NAMALWA (cell line): ENCODE measurements at regions not wholly inside any gene's neighbourhood (a gene's known extent, or its start where the extent isn't known, plus 50 kb on each side); places are given as distances from the start of the nearest gene placed in this dataset.

Source experiments
- DNase-seq: peaks from one replicate; pipeline ENCODE4 v3.0.0-alpha.2; 2015; ENCODE audit warnings: low spot score

DNA sequence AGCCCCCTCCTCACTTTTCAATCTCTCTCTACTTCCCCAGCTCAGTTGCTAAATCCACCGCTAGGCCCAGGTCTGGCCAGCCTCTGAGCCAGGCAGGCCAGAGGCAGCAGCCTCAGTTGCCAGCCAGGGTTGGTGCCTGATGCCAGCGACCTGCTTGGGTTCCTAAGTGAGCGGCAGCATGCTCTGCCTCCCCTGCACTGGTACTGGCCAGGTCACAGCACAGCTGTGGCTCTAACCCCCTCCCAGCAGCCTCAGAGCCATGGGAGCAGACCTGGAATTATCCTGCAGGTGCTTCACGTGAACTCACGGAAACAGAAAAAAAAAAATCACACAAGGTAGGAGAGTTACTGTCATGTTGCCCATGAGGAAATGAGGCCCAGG lies 82.5 kb upstream of the ATF3 start:
- DNase-seq: no peak

DNA sequence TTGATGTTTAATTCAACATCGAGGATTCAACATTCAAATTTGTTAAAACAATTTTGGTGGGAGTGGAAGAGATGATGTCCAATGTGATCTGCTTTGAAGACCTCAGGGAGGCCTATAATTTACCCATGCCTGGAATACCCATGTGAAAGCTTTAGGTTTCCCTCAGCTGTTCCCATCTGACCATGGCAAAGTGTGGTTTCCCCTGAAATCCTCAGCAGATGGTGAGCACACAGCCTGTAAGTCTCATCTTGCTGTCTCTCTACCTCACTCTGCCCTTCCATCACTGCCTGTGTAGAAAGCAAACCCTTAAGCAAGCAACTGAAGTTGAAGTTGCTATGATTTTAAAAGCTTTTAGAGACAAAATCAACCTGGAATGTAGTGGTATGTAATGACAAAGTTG lies 80.1 kb upstream of the ATF3 start:
- no peak for DNase-seq

DNA sequence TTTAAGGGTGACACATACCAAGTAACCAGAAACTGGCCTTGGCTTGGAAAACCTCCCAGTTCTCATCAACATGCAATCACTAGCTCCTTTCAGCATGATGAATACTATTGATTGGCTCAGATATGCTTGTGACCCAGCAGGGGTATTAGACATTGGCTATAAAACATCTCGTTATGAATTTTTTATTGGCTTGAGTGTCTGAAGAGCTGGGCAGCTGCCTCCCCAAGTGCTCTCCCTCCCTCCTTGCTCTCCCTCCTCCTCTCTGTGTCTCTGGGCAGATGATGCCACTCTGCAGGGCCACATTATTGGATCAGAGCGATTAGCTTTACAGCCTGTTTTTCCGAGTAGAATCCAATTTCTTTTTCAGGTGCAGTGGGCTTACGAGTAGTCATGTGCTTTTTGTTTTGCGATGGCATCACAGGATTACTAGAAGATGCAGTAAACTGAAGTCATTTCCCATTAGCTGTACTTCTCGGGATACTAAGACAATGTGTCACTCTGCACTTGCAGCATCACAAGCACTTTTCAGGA lies 79.3 kb upstream of the ATF3 start:
- DNase-seq: no peak

- DNase-seq: no peak
These were observed 77.3 kb upstream of the ATF3 start for GRCh38 chr1:212531267-212531666.

GRCh38 chr1:212531796-212532195 lies 76.8 kb upstream of the ATF3 start:
- no peak for DNase-seq

DNA sequence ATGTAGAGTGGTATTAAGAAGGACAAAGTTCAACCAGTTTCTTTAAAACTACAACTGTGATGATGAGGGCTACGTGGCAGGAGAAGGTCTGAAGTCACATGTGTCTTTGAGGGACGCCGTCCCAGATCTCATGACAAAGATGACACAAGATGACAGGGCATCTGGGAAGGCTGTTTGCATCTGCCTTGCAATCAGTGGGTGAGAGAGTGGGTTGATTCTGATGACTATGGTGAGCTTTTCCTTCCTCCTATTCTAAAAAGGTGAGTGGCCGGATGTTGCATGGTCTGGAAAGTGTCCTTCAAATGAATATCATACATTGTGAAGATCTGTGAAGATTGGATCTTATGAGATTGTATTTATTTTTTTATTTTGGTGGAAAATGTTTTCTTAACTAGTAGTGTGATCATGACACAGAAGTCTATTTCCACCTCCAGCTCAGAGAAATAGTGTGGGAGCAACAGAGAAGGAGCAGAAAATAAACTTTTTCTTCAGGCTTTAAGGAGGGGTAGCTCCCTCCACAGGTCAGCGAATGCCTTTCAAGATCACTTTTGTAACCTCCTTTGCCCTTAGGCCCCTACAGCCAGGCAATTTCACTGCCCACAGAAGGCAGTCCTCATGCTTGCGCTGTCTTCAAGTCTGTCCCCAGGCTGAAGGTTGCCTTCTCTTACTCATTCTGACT lies 76.0 kb upstream of the ATF3 start:
- no peak for DNase-seq

DNA sequence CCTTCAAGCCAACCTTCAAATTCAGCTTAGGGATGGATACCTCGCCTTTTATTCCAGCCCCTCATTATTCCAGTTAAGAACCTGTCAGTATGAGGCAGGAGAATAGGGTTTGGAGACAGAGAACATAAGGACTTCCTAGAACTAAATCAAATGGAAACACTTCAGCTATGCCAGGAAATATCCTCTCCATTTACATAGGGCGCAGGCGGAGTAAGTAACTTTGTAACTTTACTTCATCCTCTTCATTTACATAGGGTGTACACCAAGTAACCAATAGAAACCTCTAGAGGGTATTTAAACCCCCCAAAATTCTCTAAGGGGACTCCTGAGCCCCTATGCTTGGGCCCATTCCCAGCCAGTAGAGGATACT lies 75.4 kb upstream of the ATF3 start:
- DNase-seq: no peak

DNA sequence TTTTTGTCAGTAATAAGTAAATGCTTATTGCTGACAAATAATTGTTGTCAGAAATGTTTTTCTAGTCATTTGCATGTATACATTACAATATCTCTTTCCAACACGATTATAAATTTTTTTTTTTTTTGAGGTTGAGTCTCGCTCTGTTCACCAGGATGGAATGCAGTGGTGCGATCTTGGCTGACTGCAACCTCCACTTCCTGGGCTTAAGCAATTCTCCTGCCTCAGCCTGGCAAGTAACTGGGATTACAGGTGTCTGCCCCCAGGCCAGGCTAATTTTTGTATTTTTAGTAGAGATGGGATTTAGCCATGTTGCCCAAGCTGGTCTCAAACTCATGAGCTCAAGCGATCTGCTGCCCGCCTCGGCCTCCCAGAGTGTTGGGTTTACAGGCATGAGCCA lies 72.0 kb upstream of the ATF3 start:
- no peak for DNase-seq

DNA sequence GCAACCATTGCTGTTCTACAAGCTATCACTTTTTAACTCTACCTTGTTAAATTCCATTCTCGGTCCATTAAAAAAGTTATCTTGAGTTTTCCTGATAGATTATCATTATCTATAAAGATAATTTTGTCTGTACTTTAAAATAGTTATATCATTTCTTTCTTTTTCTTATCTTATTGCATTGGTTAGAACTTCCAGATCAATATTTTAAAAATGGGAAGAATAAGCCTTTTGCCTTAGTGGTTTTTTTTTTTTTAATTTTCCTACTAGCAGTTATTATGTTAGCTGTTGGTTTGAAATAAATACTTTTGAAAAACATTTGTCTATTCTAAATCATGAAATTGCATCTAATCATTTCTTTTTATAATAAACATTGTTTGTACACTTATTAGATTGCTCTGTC lies 71.0 kb upstream of the ATF3 start:
- no peak for DNase-seq

- DNase-seq: no peak
These were observed 68.7 kb upstream of the ATF3 start for GRCh38 chr1:212539737-212540430.

DNA sequence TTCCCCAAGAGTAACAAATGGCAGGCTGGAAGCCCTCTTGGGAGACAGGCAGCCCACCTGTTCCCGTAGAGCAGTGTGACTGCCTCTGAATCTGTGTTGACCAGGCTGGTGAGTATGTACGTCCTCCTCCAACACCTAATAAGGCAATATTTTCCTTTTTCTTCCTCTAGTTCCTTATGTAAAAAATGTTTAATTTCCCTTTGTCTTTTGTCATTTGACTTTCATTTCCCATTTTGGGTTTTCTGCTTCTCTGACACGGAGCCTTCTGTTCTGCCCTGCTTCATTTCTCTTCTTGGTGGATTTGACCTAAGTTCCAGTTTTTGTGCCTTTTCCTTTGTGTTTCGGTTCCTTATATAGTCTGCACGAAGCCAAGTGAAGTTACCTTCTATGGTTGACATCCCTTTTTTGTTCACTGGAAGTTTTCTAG lies 65.8 kb upstream of the ATF3 start:
- DNase-seq: no peak

- DNase-seq: no peak
These were observed 64.5 kb upstream of the ATF3 start for GRCh38 chr1:212544110-212544509.

GRCh38 chr1:212545941-212546635 lies 62.5 kb upstream of the ATF3 start:
- DNase-seq: no peak

- DNase-seq: no peak
These were observed 59.0 kb upstream of the ATF3 start for GRCh38 chr1:212549503-212550017.

GRCh38 chr1:212551929-212552328 lies 56.6 kb upstream of the ATF3 start:
- DNase-seq: no peak

GRCh38 chr1:212553676-212554075 lies 54.9 kb upstream of the ATF3 start:
- no peak for DNase-seq

GRCh38 chr1:212554401-212554800 lies 54.2 kb upstream of the ATF3 start:
- no peak for DNase-seq

DNA sequence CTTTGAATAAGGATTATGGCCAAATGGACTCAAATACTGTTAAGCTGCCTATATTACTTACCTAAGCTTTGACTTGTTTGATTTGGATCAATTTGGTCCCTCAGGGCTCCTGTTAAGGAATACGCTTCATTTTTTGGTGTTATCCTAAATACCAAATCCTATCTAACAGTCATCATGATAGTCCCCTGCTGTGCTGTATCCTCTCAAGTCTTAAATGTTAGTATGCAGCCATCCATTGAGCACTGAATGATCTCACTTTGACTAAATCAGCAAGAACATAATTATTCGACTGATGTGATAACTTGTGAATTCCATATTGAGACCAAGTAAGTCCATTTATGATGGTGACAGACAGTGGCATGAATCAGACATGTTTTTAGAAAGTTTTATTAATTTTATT lies 53.1 kb upstream of the ATF3 start:
- no peak for DNase-seq

DNA sequence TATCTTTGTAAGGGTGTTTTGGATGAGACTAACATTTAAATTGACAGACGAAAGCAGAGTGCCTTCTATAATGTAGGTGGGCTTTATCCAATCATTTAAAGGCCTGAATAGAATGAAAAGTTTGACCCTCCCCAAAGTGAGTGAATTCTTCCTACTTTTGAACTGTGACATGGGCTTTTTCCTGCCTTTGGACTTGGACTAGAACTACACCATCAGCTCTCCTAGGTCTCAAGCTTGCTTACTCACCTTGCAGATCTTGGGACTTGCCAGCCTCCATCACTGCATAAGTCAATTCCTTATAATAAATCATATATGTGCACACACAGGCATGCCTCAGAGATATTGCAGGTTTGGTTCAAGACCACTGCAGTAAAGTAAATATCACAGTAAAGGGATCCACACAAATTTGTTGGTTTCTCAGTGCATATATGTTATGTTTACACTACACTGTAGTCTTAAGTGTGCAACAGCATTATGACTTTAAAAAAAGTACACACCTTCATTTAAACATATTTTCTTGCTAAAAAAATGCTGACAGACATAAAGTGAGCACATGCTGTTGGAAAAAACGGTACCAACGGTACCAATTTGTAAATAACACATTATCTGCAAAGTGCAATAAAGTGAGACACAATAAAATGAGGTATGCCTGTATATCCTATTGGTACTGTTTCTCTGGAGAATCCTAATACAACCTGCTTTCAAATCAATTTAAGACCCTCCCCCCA lies 51.6 kb upstream of the ATF3 start:
- DNase-seq: no peak

DNA sequence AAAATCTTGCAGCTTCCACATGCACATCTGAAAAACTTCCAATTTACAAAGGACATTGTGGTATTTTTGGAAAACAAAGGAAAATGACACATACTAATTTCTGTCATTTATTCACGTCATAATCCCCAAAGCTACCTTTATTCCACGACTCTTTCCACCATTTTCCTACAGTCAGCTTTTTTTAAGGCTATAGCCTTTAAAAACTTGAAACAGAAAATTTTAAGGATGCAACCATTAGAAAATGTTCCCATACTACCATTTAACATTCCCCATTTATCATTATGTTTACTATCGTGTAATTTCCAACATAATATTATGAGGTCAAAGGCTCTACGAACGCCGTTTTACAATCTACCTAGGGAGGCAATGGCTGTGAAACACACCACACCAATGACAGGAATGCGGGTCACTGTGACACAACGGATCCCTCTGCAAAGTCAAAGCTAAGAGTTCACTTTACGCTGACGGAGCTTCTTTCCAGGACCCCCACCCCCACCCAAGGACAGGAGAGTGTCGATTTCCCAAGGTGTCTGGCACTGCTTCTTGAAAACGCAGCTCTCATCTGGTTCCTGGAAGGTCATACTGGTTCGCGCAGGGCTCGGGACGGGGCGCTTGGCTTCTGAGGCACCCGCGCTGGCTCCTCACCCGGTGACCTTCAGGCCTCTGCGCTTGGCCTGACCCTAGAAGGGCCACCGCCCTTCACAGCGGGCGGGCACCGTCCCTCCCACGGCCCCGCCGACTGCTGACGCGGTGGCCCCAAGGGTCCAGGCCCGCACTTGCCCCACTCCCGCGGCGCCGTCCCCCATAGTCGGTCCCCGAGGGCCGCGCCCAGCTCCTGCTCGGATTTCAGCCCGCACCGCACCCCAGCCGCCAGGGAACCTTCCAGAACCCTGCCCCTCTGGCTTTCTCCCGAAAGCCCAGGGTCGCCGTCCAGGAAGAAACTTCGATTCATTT lies 50.5 kb upstream of the ATF3 start:
- DNase-seq: no peak
